GM10266 (cell line): ENCODE measurements at regions not wholly inside any gene's neighbourhood (a gene's known extent, or its start where the extent isn't known, plus 50 kb on each side); places are given as distances from the start of the nearest gene placed in this dataset.

Source experiments
- DNase-seq: peaks from one replicate; pipeline ENCODE4 v3.0.0; 2012; ENCODE audit errors: extremely low spot score
- TF ChIP-seq, protein P1 (sequence below): IDR thresholded peaks from 2 replicates; pipeline ENCODE4 v1.5.1; 2012; ENCODE audit warnings: mild to moderate bottlenecking, low read depth; ENCODE audit not compliant: control insufficient read depth, insufficient read depth; ENCODE audit errors: missing control alignments

- DNase-seq: no peak
- TF ChIP-seq, protein P1, sequence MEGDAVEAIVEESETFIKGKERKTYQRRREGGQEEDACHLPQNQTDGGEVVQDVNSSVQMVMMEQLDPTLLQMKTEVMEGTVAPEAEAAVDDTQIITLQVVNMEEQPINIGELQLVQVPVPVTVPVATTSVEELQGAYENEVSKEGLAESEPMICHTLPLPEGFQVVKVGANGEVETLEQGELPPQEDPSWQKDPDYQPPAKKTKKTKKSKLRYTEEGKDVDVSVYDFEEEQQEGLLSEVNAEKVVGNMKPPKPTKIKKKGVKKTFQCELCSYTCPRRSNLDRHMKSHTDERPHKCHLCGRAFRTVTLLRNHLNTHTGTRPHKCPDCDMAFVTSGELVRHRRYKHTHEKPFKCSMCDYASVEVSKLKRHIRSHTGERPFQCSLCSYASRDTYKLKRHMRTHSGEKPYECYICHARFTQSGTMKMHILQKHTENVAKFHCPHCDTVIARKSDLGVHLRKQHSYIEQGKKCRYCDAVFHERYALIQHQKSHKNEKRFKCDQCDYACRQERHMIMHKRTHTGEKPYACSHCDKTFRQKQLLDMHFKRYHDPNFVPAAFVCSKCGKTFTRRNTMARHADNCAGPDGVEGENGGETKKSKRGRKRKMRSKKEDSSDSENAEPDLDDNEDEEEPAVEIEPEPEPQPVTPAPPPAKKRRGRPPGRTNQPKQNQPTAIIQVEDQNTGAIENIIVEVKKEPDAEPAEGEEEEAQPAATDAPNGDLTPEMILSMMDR: no peak
Observed at GRCh38 chr10:44466236-44466635, 81.3 kb upstream of the CXCL12 start.

GRCh38 chr10:44467090-44467489 is 82.2 kb upstream of the CXCL12 start:
- TF ChIP-seq, protein P1: no peak

DNA sequence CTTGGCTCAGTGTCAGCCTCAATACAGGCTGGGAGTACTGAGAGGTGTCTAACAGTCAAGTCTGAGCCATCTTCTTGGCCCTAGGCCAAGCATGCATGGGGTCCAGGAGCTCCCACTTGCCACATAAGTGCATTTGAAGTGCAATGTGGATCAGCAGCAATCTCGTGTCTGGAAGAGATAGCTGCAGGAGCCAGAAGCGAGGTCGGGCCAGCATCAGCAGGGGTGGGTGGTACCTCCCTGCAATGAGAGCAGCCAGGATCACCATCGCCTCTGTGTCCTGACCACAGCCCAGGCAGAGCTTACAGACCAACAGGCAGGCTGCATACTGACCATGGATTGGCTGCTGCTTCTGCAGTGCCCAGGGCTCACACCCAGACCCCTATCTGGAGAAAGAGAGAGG is 83.0 kb upstream of the CXCL12 start:
- TF ChIP-seq, protein P1: no peak
- DNase-seq: no peak

More at GRCh38 chr10:44467090-44467489, 82.2 kb upstream of the CXCL12 start:
- DNase-seq: no peak

- TF ChIP-seq, protein P1: no peak
- no peak for DNase-seq
Observed at GRCh38 chr10:44468525-44468924, 83.6 kb upstream of the CXCL12 start.

- no peak for DNase-seq
- TF ChIP-seq, protein P1: no peak
Observed at GRCh38 chr10:44468965-44469364, 84.1 kb upstream of the CXCL12 start.

DNA sequence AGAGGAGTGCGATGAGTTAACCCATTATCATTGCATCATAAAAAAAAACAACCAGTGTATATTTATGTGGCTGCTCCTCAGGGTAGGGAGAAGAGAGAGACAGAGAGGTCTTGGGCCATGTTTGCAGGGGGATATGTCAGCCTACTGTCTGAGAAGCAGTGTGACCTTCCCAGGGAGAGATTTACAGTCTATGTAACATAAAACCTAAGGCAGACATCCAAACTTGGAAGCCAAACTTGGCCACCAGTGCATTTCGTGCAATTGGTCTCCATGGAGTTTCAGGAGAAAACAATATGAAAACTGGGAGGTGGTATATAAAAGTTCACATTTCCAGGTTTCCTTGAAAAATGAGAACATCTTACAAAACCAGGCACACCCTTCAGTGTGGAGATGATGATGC is 85.9 kb upstream of the CXCL12 start:
- TF ChIP-seq, protein P1: no peak
- DNase-seq: no peak

GRCh38 chr10:44471410-44471809 is 86.5 kb upstream of the CXCL12 start:
- TF ChIP-seq, protein P1: no peak
- DNase-seq: no peak

- TF ChIP-seq, protein P1: no peak
- DNase-seq: no peak
Observed at GRCh38 chr10:44473146-44473545, 88.2 kb upstream of the CXCL12 start.
